GM18873 (cell line): ENCODE measurements at regions not wholly inside any gene's neighbourhood (a gene's known extent, or its start where the extent isn't known, plus 50 kb on each side); places are given as distances from the start of the nearest gene placed in this dataset.

ENCODE experiments used
- ATAC-seq: cut with Tn5 transposase; IDR thresholded peaks from one replicate; pipeline ENCODE4 v1.9.1; 2021; ENCODE audit warnings: mild to moderate bottlenecking, moderate library complexity, moderate number of reproducible peaks; ENCODE audit not compliant: unreplicated experiment, low FRiP score

GRCh38 chr9:4435197-4435596, 55.1 kb upstream of the SLC1A1 start:
- no peak for ATAC-seq

- no peak for ATAC-seq
These were observed 56.9 kb upstream of the SLC1A1 start for GRCh38 chr9:4433379-4433778.

GRCh38 chr9:4430432-4431261, 59.6 kb upstream of the SLC1A1 start:
- ATAC-seq, result no peak

GRCh38 chr9:4425319-4426045, 64.8 kb upstream of the SLC1A1 start:
- no peak for ATAC-seq

- ATAC-seq, result no peak
These were observed 65.4 kb upstream of the SLC1A1 start for GRCh38 chr9:4424891-4425290.

- ATAC-seq, result no peak
These were observed 66.2 kb upstream of the SLC1A1 start for GRCh38 chr9:4424038-4424437.

- no peak for ATAC-seq
These were observed 67.1 kb upstream of the SLC1A1 start for GRCh38 chr9:4423207-4423610.

GRCh38 chr9:4422495-4422894, 67.8 kb upstream of the SLC1A1 start:
- ATAC-seq, result peak; percentile 76

GRCh38 chr9:4421847-4422246, 68.4 kb upstream of the SLC1A1 start:
- ATAC-seq, result no peak

- ATAC-seq, result no peak
These were observed 69.9 kb upstream of the SLC1A1 start for GRCh38 chr9:4420351-4420750.

GRCh38 chr9:4417578-4418325, 72.5 kb upstream of the SLC1A1 start:
- ATAC-seq, result no peak

- ATAC-seq, result no peak
These were observed 73.8 kb upstream of the SLC1A1 start for GRCh38 chr9:4416467-4416866.

GRCh38 chr9:4415281-4415680, 75.0 kb upstream of the SLC1A1 start:
- no peak for ATAC-seq

- ATAC-seq, result no peak
These were observed 76.4 kb upstream of the SLC1A1 start for GRCh38 chr9:4413856-4414255.

GRCh38 chr9:4404156-4404555, 86.1 kb upstream of the SLC1A1 start:
- no peak for ATAC-seq

- no peak for ATAC-seq
These were observed 87.8 kb upstream of the SLC1A1 start for GRCh38 chr9:4402501-4402900.

- no peak for ATAC-seq
These were observed 89.5 kb upstream of the SLC1A1 start for GRCh38 chr9:4400731-4401130.

GRCh38 chr9:4397917-4398316, 92.4 kb upstream of the SLC1A1 start:
- ATAC-seq, result no peak

- no peak for ATAC-seq
These were observed 94.1 kb upstream of the GLIS3 start for GRCh38 chr9:4393806-4394523.

- no peak for ATAC-seq
These were observed 89.9 kb upstream of the GLIS3 start for GRCh38 chr9:4389755-4390154.

- ATAC-seq, result no peak
These were observed 89.1 kb upstream of the GLIS3 start for GRCh38 chr9:4389003-4389402.
